ENCODE measurements at regions not wholly inside any gene's neighbourhood (a gene's known extent, or its start where the extent isn't known, plus 50 kb on each side); places are given as distances from the start of the nearest gene placed in this dataset.

- TF ChIP-seq POLR2A (IDR thresholded peaks at IDR 0.05) (no peak), CTCF (IDR thresholded peaks at IDR 0.05) (no peak)
- H3K4me1 ChIP-seq: no peaks in the 10 kb centered on the region
- DNase-seq (no peak), ATAC-seq (no peak)
- intact Hi-C loops (cut with DNase I): no loop called here
- no peaks in the 10 kb centered on the region for H3K27me3 ChIP-seq
- no peaks in the 10 kb centered on the region for H3K36me3 ChIP-seq (replicated peaks in 1 of 2; ENCODE audit: insufficient read depth in 1 of 2, low read depth in 2 of 2)
- no peak overlapping the region for H3K4me3 ChIP-seq
- 53 to 57% methylated on average over 2 of the region's 2 CpGs for WGBS, 2 donors
- no peak overlapping the region for H3K27ac ChIP-seq
- no peaks in the 10 kb centered on the region for H3K9me3 ChIP-seq
Observed at GRCh38 chr2:188117706-188118105, 174.0 kb upstream of the GULP1 start.

- TF ChIP-seq CTCF (IDR thresholded peaks at IDR 0.05): no peak
- TF ChIP-seq POLR2A (IDR thresholded peaks at IDR 0.05): no peak
- ATAC-seq (no peak), DNase-seq (no peak)
- 32 to 49% methylated on average over 1 of the region's 1 CpG for WGBS, 2 donors
- no peaks in the 10 kb centered on the region for H3K4me1 ChIP-seq
- intact Hi-C loops (cut with DNase I): no loop called here
- no peaks in the 10 kb centered on the region for H3K27me3 ChIP-seq
- no peak overlapping the region for H3K4me3 ChIP-seq
- no peak overlapping the region for H3K27ac ChIP-seq
- no peaks in the 10 kb centered on the region for H3K9me3 ChIP-seq
- no peaks in the 10 kb centered on the region for H3K36me3 ChIP-seq (replicated peaks in 1 of 2; ENCODE audit: insufficient read depth in 1 of 2, low read depth in 2 of 2)
Observed at GRCh38 chr2:188118431-188118830, 173.2 kb upstream of the GULP1 start.

GRCh38 chr2:188119112-188119838, 172.4 kb upstream of the GULP1 start:
- no peaks in the 10 kb centered on the region for H3K9me3 ChIP-seq
- H3K27me3 ChIP-seq: no peaks in the 10 kb centered on the region
- H3K27ac ChIP-seq: no peak overlapping the region
- intact Hi-C loops (cut with DNase I): no loop called here
- ATAC-seq: no peak
- H3K36me3 ChIP-seq (replicated peaks in 1 of 2; ENCODE audit: insufficient read depth in 1 of 2, low read depth in 2 of 2): no peaks in the 10 kb centered on the region
- DNase-seq: no peak
- H3K4me1 ChIP-seq: no peaks in the 10 kb centered on the region
- H3K4me3 ChIP-seq: no peak overlapping the region
- WGBS, 2 donors: 73 to 77% methylated on average over 5 of the region's 5 CpGs
- TF ChIP-seq POLR2A (IDR thresholded peaks at IDR 0.05): no peak
- TF ChIP-seq CTCF (IDR thresholded peaks at IDR 0.05): no peak

GRCh38 chr2:188122985-188123384, 168.7 kb upstream of the GULP1 start:
- Histone ChIP-seq H3K4me1 (no peaks in the 10 kb centered on the region), H3K9me3 (no peaks in the 10 kb centered on the region), H3K4me3 (no peak overlapping the region), H3K27me3 (no peaks in the 10 kb centered on the region), H3K36me3 (replicated peaks in 1 of 2; ENCODE audit: insufficient read depth in 1 of 2, low read depth in 2 of 2) (no peaks in the 10 kb centered on the region), H3K27ac (no peak overlapping the region)
- TF ChIP-seq POLR2A (IDR thresholded peaks at IDR 0.05) (no peak), CTCF (IDR thresholded peaks at IDR 0.05) (no peak)
- DNase-seq (no peak), ATAC-seq (no peak)
- intact Hi-C loops (cut with DNase I): no loop called here

DNA sequence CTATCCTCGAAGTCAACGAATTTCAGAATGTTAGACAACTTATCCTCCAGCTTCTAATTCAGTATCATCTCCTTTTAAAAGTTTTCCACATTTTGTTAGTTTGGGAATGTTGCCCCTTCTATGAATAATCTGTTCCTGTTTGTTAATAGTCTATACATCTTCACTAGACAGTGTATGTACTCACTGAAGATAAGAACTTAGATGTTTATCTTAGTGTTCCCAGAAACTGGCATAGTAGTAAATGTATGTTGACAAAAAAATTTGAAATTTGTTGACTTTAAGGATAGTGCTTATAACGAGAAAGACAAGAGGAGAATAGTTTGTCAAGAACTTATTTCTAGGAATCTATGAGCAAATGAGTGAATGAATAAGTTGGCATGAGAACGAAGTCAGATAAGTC, 162.0 kb upstream of the GULP1 start:
- DNase-seq (no peak), ATAC-seq (no peak)
- H3K4me3 ChIP-seq: no peak overlapping the region
- no peak overlapping the region for H3K27ac ChIP-seq
- no peaks in the 10 kb centered on the region for H3K9me3 ChIP-seq
- 70 to 74% methylated on average over 4 of the region's 4 CpGs for WGBS, 2 donors
- TF ChIP-seq CTCF (IDR thresholded peaks at IDR 0.05) (no peak), POLR2A (IDR thresholded peaks at IDR 0.05) (no peak)
- H3K4me1 ChIP-seq: no peaks in the 10 kb centered on the region
- H3K27me3 ChIP-seq: no peaks in the 10 kb centered on the region
- intact Hi-C loops (cut with DNase I): no loop called here
- H3K36me3 ChIP-seq (replicated peaks in 1 of 2; ENCODE audit: insufficient read depth in 1 of 2, low read depth in 2 of 2): no peaks in the 10 kb centered on the region

Measured in body of pancreas (tissue), 4 donors.